Erythroblast (primary cell): ENCODE measurements at regions not wholly inside any gene's neighbourhood (a gene's known extent, or its start where the extent isn't known, plus 50 kb on each side); places are given as distances from the start of the nearest gene placed in this dataset.

ENCODE experiments used
- DNase-seq, 2 experiments: peaks; one replicate each; lab custom pipeline; 2025; lab: John Stamatoyannopoulos, UW
- GATA1 ChIP-seq: IDR thresholded peaks from 2 replicates; pipeline ENCODE4 v1.6.1; 2011; ENCODE audit warnings: low read depth, mild to moderate bottlenecking, control low read depth, low read length, moderate library complexity
- POLR2A ChIP-seq: IDR thresholded peaks from 2 replicates; pipeline ENCODE4 v1.6.1; 2011; ENCODE audit warnings: mild to moderate bottlenecking, low read length

GRCh38 chr12:82047446-82047845 lies 288.3 kb upstream of the PPFIA2 start:
- no peak for DNase-seq
- no peak for TF ChIP-seq GATA1
- TF ChIP-seq POLR2A, result no peak

- TF ChIP-seq POLR2A (no peak), GATA1 (no peak)
- DNase-seq, result no peak
Measured at GRCh38 chr12:82040987-82041743, 282.0 kb upstream of the PPFIA2 start.

GRCh38 chr12:82034769-82035168 lies 275.6 kb upstream of the PPFIA2 start:
- DNase-seq, result no peak
- TF ChIP-seq POLR2A (no peak), GATA1 (no peak)

- DNase-seq, result no peak
- no peak for TF ChIP-seq POLR2A
- TF ChIP-seq GATA1, result no peak
Measured at GRCh38 chr12:82029936-82030335, 270.8 kb upstream of the PPFIA2 start.

GRCh38 chr12:82028772-82029171 lies 269.6 kb upstream of the PPFIA2 start:
- no peak for TF ChIP-seq GATA1
- TF ChIP-seq POLR2A, result no peak
- DNase-seq, result no peak

- DNase-seq, result no peak
- no peak for TF ChIP-seq POLR2A
- TF ChIP-seq GATA1, result no peak
Measured at GRCh38 chr12:82027612-82028011, 268.5 kb upstream of the PPFIA2 start.

- DNase-seq, result no peak
Measured at GRCh38 chr12:82025462-82025861, 266.3 kb upstream of the PPFIA2 start.

GRCh38 chr12:82019533-82019932 lies 260.4 kb upstream of the PPFIA2 start:
- DNase-seq, result no peak
- TF ChIP-seq POLR2A, result no peak
- no peak for TF ChIP-seq GATA1

More at GRCh38 chr12:82025462-82025861, 266.3 kb upstream of the PPFIA2 start:
- no peak for TF ChIP-seq GATA1
- TF ChIP-seq POLR2A, result no peak

- no peak for TF ChIP-seq POLR2A
- no peak for DNase-seq
Measured at GRCh38 chr12:82015623-82016347, 256.6 kb upstream of the PPFIA2 start.

- TF ChIP-seq POLR2A, result no peak
- no peak for TF ChIP-seq GATA1
- DNase-seq, result no peak
Measured at GRCh38 chr12:82012176-82012575, 253.0 kb upstream of the PPFIA2 start.

GRCh38 chr12:82009524-82009923 lies 250.4 kb upstream of the PPFIA2 start:
- TF ChIP-seq GATA1, result no peak
- TF ChIP-seq POLR2A, result no peak
- DNase-seq, result no peak

- no peak for DNase-seq
- TF ChIP-seq GATA1 (no peak), POLR2A (no peak)
Measured at GRCh38 chr12:82008251-82008650, 249.1 kb upstream of the PPFIA2 start.

- TF ChIP-seq GATA1 (no peak), POLR2A (no peak)
- no peak for DNase-seq
Measured at GRCh38 chr12:81998761-81999378, 239.7 kb upstream of the PPFIA2 start.

GRCh38 chr12:81992461-81992860 lies 233.3 kb upstream of the PPFIA2 start:
- DNase-seq, result no peak
- TF ChIP-seq GATA1 (no peak), POLR2A (no peak)

- no peak for TF ChIP-seq GATA1
- TF ChIP-seq POLR2A, result no peak
- no peak for DNase-seq
Measured at GRCh38 chr12:81991868-81992267, 232.7 kb upstream of the PPFIA2 start.
